Fibroblast of upper back skin (primary cell): ENCODE measurements at regions not wholly inside any gene's neighbourhood (a gene's known extent, or its start where the extent isn't known, plus 50 kb on each side); places are given as distances from the start of the nearest gene placed in this dataset.

Experiments
- DNase-seq: peaks from one replicate; pipeline ENCODE4 v3.0.0-alpha.2; 2013

- no peak for DNase-seq
These were observed 486.3 kb downstream of the ACTR3B start for GRCh38 chr7:153245809-153246208.

GRCh38 chr7:153247926-153248325, 488.4 kb downstream of the ACTR3B start:
- DNase-seq = no peak

GRCh38 chr7:153258686-153259085, 499.1 kb downstream of the ACTR3B start:
- DNase-seq = no peak

GRCh38 chr7:153276394-153276793, 516.8 kb downstream of the ACTR3B start:
- DNase-seq = no peak

GRCh38 chr7:153286763-153287162, 527.2 kb downstream of the ACTR3B start:
- no peak for DNase-seq

- no peak for DNase-seq
These were observed 530.5 kb downstream of the ACTR3B start for GRCh38 chr7:153290066-153290465.

GRCh38 chr7:153297141-153297540, 537.6 kb downstream of the ACTR3B start:
- DNase-seq = no peak

GRCh38 chr7:153301936-153302335, 542.4 kb downstream of the ACTR3B start:
- no peak for DNase-seq

- no peak for DNase-seq
These were observed 560.5 kb downstream of the ACTR3B start for GRCh38 chr7:153320005-153320404.

- no peak for DNase-seq
These were observed 561.1 kb downstream of the ACTR3B start for GRCh38 chr7:153320681-153321080.

- DNase-seq = no peak
These were observed 563.4 kb downstream of the ACTR3B start for GRCh38 chr7:153322991-153323390.

- DNase-seq = no peak
These were observed 564.5 kb downstream of the ACTR3B start for GRCh38 chr7:153324094-153324493.

- DNase-seq = no peak
These were observed 568.1 kb downstream of the ACTR3B start for GRCh38 chr7:153327683-153328082.

- no peak for DNase-seq
These were observed 571.9 kb downstream of the ACTR3B start for GRCh38 chr7:153331427-153331826.

- no peak for DNase-seq
These were observed 594.5 kb downstream of the ACTR3B start for GRCh38 chr7:153354071-153354470.

- DNase-seq = no peak
These were observed 610.5 kb downstream of the ACTR3B start for GRCh38 chr7:153370092-153370491.

- DNase-seq = no peak
These were observed 621.1 kb downstream of the ACTR3B start for GRCh38 chr7:153380636-153381035.

GRCh38 chr7:153381275-153382040, 621.9 kb downstream of the ACTR3B start:
- no peak for DNase-seq

- DNase-seq = no peak
These were observed 623.1 kb downstream of the ACTR3B start for GRCh38 chr7:153382641-153383101.

- no peak for DNase-seq
These were observed 624.2 kb downstream of the ACTR3B start for GRCh38 chr7:153383781-153384180.

- DNase-seq = no peak
These were observed 626.0 kb downstream of the ACTR3B start for GRCh38 chr7:153385502-153385901.

GRCh38 chr7:153386556-153386955, 627.0 kb downstream of the ACTR3B start:
- DNase-seq = no peak

GRCh38 chr7:153388611-153389010, 629.1 kb downstream of the ACTR3B start:
- no peak for DNase-seq

- DNase-seq = no peak
These were observed 629.7 kb downstream of the ACTR3B start for GRCh38 chr7:153389261-153389660.

GRCh38 chr7:153390955-153391354, 631.4 kb downstream of the ACTR3B start:
- no peak for DNase-seq
